Brain pericyte (primary cell): ENCODE measurements at regions not wholly inside any gene's neighbourhood (a gene's known extent, or its start where the extent isn't known, plus 50 kb on each side); places are given as distances from the start of the nearest gene placed in this dataset.

Experiments
- DNase-seq: peaks from one replicate; pipeline ENCODE4 v3.0.0-alpha.2; 2012; ENCODE audit warnings: low read depth, low spot score

- DNase-seq, result no peak
These were observed 471.3 kb downstream of the C6orf118 start for GRCh38 chr6:164838068-164838615.

GRCh38 chr6:164836486-164836885 lies 472.9 kb downstream of the C6orf118 start:
- no peak for DNase-seq

GRCh38 chr6:164832410-164832809 lies 477.0 kb downstream of the C6orf118 start:
- no peak for DNase-seq

- no peak for DNase-seq
These were observed 481.9 kb downstream of the C6orf118 start for GRCh38 chr6:164827537-164827936.

- no peak for DNase-seq
These were observed 482.5 kb downstream of the C6orf118 start for GRCh38 chr6:164826831-164827468.

GRCh38 chr6:164825386-164825785 lies 484.0 kb downstream of the C6orf118 start:
- DNase-seq, result no peak

- DNase-seq, result no peak
These were observed 491.7 kb downstream of the C6orf118 start for GRCh38 chr6:164817662-164818061.

- DNase-seq, result no peak
These were observed 496.7 kb downstream of the C6orf118 start for GRCh38 chr6:164812706-164813105.

- no peak for DNase-seq
These were observed 502.3 kb downstream of the C6orf118 start for GRCh38 chr6:164807125-164807524.

- no peak for DNase-seq
These were observed 514.2 kb downstream of the C6orf118 start for GRCh38 chr6:164795056-164795815.

- no peak for DNase-seq
These were observed 516.7 kb downstream of the C6orf118 start for GRCh38 chr6:164792666-164793065.

GRCh38 chr6:164791498-164791897 lies 517.9 kb downstream of the C6orf118 start:
- DNase-seq, result no peak

GRCh38 chr6:164763788-164764187 lies 545.6 kb downstream of the C6orf118 start:
- DNase-seq, result no peak

- DNase-seq, result no peak
These were observed 552.0 kb downstream of the C6orf118 start for GRCh38 chr6:164757451-164757850.

- no peak for DNase-seq
These were observed 552.7 kb downstream of the C6orf118 start for GRCh38 chr6:164756723-164757122.

GRCh38 chr6:164756142-164756541 lies 553.3 kb downstream of the C6orf118 start:
- DNase-seq, result no peak

- DNase-seq, result no peak
These were observed 555.9 kb downstream of the C6orf118 start for GRCh38 chr6:164753517-164753916.

- no peak for DNase-seq
These were observed 558.0 kb downstream of the C6orf118 start for GRCh38 chr6:164751395-164751794.

- DNase-seq, result no peak
These were observed 559.3 kb downstream of the C6orf118 start for GRCh38 chr6:164750128-164750527.

- no peak for DNase-seq
These were observed 560.0 kb downstream of the C6orf118 start for GRCh38 chr6:164749221-164750064.

- no peak for DNase-seq
These were observed 565.1 kb downstream of the C6orf118 start for GRCh38 chr6:164744301-164744700.

GRCh38 chr6:164741938-164742451 lies 567.4 kb downstream of the C6orf118 start:
- DNase-seq, result no peak
